ENCODE measurements at regions not wholly inside any gene's neighbourhood (a gene's known extent, or its start where the extent isn't known, plus 50 kb on each side); places are given as distances from the start of the nearest gene placed in this dataset.

DNA sequence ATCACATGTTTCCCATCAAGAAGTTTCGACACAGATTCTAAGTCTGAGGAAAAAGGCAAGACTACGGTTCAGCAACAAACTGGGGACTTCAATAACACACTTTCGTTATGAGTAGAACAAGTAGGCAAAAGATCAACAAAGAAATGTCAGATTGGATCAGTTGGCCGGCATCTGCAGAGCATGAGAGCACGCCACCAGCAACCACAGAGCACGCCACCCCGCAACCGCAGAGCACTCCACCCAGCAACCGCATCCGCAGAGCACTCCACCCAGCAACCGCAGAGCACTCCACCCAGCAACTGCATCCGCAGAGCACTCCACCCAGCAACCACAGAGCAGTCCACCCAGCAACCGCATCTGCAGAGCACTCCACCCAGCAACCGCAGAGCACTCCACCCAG is 89.7 kb upstream of the FAM20C start:
- no peak for DNase-seq

DNA sequence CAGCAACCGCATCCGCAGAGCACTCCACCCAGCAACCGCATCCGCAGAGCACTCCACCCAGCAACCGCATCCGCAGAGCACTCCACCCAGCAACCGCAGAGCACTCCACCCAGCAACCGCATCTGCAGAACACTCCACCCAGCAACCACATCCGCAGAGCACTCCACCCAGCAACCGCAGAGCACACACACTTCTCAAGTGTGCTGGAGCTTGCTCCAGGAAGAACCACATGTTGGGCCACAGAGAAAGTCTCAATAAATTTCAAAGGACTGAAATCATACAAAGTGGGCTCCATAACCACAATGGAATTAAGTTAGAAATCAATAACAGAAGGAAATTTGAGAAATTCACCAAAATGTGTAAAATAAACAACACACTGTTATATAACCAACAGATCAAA is 88.4 kb upstream of the FAM20C start:
- DNase-seq: peak; percentile 35

DNA sequence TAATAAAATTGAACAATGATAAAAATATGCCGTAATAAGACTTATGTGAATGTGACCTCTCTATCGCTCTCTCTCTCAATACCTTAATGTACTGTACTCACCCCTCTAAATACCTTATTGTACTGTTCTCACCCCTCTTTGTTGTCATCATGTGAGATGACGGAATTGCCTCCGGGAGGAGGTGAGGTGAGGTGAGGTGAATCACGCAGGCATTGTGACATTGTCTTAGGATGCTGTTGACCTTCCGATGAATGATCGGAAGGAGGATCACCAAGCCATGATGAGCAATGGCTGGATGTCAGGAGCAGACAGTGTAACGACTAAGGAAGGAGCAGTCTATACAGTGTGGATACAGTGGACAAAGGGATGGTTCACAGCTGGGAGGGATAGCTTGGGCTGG is 87.4 kb upstream of the FAM20C start:
- DNase-seq: no peak

DNA sequence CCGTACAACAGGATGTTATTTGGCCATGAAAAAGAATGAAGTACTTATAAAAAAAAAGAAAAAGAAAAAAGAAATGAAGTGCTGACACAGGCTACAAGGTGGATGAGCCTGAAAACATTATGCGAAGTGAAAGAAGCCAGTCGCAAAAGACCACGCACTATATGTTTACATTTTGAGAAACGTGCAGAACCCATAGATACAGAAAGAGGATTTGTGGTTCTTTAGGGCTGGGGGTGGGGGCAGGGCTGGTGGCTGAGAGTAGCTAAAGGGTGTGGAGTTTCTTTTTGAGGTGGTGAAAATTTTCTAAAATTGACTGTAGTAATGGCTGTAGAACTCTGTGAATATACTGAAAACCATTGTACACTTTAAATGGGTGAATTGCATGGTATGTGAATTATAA is 86.0 kb upstream of the FAM20C start:
- DNase-seq: no peak

DNA sequence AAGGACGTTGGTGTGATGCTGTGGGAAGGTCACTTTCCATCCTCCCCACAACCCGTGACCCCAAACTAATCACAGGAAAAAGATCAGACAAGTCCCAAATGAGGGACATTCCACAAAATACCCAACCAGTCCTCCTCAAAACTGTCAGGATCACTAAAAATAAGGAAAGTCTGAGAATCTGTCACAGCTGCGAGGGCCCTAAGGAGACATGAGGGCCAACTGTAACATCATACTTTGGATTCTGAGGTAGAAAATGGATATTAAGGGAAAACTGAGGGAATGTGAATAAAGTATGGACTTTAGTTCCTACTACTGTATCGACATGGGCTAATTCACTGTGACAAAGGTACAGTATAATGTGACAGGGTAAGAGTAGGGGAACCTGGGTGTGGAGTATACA is 85.1 kb upstream of the FAM20C start:
- DNase-seq: no peak

DNA sequence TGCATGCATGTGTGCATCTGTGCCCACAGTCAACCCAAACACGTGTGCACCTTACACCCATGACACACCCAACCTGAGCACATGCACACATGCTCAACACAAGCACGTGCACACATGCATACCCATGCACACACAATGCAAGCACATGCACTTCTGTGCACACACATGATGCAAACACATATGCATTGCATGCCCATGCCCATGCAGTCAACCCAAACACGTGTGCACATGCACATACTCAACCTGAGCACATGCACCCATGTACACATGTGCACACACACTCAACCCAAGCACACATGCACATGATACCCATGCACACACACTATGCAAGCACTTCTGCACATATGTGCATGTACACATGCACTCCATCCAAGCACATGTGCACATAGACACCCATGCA is 84.5 kb upstream of the FAM20C start:
- no peak for DNase-seq

DNA sequence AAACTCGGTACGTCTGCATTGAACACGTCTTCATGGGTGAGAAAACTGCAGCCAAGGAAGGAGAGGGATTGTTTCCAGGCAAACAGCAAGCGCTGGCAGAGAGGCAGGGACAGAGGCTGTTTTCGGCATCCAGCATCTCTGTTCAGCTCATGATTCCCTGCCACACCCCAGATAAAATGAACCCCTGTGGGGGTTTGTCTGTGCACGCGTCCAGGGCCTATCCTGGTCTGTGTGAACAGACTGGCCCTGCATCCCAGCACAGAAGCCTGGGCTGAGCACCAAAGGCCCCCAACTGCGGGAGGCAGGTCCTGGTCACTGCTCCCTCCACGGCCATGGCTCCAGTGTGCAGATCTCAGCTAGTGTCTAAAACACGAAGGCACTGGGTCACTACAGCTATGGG is 83.3 kb upstream of the FAM20C start:
- no peak for DNase-seq

DNA sequence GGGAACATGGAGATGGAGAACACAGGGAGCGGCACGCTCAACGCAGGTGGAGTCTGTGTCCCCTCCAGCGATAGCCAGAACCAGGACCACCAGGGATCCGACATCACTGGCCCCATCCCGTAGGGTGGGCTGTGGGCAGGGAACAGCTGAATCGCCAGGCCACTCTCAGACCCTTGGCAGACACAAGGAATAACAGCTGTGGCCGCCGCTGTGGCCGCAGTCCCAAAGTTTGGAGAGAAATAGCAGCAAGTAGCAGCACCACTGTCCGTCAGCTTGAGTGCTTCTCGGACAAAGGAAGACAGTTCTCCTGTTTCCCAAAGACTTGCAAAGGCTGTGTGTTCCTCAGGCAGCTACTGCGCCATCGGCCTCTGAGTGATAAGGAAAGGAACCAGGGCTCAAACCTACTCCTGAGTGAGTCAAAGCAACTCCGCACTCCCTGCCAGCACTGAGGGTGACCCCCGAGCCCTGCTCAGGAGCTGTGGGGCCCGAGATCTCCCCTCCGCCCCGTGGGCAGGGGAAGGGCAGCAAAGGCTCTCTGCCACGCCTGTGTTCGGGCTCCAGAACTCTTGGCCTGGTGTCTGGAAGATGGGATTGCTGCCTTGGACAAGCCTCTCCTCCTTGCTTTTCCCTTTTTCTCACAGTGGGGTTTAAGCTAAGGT is 82.3 kb upstream of the FAM20C start:
- no peak for DNase-seq

DNA sequence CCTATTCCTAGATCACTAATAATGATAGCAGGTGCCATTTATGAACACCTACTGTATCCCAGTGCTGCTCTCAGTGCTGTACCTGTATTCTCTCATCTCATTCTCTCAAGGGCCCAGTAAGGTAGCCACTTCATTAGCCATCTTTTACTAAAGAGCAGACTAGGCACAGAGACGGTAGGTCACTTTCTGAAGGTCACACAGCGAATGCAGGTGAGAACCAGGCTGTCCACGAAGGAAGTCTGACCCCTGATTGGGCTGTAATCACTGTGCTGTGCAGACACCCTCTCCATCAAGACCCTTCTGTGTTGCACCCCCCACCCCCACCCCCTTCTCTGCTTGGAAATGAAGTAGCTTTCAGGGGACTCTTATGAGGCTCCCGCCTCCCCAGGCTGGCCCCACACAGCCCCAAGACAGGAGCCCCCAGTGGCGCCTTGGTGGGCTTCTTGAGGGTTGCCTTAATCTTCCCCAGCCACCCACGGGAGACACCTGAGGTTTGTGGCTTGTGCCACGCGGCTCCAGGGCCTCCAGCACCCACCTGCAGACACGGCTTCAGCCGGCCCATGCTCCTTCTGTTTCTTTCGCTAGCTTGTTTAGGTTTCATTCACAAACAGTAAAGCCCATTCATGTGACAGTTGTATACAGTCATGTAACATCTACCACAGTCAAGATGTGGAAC is 81.7 kb upstream of the FAM20C start:
- DNase-seq: no peak

DNA sequence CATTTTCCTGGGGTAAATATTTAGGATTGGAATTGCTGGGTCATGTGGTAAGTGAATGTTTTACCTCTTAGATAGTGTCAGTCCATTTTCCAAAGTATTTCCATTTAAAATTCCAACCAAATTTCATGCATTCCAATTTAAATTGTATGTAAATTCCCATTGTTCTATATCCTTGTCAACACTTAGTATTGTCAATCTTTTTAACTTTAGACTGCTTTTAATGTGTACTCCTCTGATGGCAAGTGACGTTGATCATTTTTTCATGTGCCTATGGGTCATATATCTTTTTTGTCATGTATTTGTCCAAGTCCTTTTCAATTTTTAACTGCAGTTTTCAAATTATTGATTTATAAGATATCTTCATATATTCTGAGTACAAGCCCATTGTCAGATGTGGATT is 80.8 kb upstream of the FAM20C start:
- DNase-seq: no peak

DNA sequence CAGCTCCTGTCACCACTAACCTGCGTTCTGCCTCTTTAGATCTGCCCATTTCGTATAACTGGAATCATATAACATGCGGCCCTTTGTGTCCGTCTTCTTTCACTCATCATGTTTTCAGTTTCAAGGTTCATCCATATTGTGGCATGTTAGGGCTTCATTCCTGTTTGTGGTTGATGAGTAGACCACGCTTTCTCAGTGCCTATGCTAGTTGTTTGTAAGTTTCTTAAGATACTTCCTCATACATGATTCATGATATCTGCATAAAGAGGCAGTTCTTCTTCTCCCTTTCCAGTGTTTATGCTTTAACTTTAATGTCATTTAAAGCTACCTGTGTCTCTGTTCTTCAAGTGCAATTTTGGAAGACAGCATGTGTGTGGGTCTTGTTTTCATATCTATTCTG is 79.5 kb upstream of the FAM20C start:
- no peak for DNase-seq

DNA sequence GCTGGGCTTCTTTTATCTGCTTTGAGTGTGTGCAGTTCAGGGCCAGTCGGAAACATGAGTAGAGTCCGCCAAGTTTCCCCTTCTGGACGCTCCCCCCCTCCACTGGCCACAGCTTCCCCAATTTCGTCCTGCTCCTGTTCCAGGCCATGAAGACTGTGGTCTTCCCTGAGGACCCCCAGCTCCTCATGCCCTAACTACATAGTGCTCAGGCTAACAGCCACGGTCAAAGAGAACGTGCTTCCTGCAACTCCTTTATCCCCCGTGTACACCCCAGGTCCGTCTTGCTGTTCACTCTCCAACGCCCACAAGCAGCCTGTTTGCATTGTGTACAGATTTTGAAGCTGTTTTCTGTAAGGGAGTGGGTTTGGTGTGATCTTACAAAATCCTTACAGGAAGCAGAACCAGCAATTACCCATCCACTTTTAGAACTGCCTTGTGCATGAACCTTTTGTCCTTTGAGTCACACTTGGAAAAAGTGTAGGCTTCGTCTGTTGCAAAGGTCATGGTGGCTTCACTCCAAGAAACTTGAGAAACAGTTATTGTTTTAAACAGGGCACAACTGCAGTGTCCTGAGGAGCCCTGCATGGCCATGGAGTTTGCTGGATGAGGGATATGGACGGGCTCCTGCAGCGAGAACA is 77.0 kb upstream of the FAM20C start:
- DNase-seq: no peak

DNA sequence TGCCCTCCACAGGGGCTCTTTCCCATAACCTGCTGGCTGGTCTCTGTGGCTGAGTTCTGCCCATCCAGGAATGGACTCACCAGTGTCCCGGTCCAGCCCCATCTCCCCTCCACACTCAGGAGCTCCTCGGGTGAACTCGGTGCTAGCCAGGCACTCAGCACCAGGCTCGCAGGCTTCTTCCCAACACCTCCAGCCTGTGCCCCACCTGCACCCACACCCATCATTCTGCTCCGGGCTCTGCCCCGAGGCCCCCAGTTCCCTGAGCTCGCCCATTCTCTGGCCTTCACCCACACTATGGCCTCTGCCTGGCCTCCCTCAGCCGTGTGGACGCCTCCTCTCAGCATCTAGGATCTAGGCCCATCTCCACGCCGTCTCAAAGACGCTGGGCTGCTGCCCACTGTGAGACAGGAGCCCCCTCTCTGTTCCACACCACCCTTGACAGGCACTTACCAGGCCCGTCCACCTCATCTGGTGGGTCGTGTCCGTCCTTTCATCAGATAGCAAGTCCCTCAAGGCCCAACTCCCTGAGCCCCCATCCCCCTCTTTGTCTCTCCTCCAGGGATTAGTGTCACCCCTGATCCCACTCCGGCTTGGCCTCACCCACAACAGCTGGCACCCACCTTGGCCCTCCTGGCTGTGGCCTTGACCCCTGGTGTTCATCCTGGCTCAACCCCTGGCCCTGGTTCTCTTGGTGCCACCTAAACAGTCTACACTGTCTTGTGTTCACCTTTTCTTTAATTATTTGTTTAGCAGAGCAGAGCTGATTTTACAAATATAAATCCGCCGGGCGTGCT is 76.0 kb upstream of the FAM20C start:
- DNase-seq: no peak

DNA sequence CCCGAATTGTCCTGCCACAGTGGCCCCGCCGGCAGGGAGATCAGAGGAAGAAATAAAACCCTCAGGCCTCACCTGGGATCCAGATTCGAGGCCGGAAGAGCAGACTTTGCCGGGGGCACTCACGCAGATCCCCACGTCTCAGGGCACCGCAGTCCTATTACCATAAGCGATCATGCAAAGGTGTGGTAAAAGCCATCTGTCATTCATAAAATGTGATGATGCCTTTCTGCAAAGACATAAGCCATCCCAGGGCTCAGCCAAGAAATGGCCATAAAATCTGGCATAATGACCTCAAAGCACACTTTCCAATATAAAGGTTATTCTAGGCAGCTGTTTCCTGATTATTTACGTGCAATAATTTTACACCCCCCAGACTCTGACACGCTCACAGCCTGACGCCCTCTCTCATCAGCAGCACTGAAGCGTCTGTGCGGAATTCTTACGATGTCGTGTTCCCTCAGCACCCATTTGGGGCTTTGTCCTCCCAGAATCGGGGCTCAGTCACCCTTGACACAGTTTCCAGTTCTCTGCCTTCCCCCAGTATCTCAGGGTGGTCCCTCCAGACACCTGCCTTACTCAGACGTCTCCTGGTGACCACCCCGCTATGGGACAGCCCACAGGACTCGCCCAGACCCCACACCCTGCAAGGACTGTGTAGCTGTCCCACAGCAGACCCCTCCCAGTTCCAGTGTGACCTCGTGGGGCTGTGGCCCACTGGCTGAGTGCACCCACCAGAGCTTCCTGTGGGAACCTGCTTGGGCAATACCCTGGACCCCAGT is 74.3 kb upstream of the FAM20C start:
- DNase-seq: no peak

DNA sequence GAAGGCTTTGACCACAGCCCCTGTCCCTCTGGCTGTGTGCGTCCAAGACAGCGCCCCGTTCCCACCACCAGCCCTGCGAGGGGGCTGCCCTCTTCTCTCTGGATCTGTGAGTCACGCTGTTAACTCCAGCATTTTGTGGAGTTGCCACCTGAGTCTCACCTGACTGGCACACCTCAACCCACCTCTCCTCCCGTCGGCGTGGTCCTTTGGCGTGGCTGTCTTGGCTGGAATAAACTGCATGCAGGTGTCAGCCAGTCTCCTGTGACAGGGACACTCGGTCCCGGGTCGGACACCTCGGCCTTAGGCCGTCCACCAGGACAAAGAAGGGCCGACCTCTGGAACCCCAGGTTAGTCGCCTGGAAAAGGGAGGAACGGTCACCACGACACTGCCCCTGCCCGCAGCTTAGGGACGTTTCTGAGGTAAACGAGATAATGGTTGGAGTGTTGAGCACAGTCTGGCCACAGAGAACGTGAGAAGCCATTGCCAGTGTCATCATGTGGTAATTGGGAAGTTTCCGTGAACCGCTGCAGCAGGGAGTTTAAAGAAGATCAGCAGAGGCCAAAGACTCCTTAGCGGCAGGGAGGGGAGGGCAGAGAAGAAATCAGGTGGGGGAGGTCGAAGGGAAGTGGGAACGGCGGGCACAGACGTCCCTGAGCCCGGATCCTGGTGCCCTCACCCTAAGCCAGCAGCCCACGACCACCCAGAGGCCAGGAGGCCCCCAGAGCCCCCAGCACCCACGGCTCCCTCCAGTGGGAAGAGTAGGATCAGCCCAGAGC is 73.6 kb upstream of the FAM20C start:
- no peak for DNase-seq

DNA sequence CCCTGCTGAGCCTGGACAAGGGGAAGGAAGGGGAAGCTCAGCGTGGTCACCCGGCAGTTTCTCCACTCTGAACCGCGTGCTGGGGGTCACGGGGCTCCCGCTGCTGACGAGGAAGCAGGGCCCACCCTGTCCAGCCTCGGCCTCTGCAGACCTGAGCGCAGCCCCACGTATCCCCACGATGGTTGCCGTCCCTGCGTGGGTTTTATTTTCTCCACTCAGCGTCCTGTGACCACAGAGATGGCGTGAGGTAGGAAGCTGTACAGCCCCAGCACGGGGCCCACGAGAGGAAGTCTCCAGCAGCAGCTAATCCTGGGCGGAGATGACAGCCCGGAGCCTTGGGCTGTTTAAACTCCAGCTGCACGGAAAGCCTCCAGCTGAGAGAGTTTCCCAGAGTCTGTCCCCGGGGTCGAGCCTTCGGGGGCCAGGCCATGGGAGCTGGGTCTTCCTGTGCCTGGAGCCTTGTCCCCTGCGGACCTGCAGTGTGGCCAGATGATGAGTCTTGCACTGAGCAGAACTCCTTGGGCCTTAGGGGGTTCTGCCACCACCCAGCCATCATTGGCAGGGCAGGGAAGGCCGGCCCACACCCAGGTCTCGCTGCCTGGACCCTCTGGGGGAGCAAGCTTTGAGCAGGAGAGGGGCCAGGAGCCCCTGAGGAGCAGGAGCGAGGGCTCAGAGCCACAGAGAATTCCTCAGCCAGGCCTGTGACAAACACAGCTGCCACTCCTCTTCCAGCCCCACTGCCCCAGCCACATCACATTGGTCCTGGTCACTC is 72.8 kb upstream of the FAM20C start:
- no peak for DNase-seq

DNA sequence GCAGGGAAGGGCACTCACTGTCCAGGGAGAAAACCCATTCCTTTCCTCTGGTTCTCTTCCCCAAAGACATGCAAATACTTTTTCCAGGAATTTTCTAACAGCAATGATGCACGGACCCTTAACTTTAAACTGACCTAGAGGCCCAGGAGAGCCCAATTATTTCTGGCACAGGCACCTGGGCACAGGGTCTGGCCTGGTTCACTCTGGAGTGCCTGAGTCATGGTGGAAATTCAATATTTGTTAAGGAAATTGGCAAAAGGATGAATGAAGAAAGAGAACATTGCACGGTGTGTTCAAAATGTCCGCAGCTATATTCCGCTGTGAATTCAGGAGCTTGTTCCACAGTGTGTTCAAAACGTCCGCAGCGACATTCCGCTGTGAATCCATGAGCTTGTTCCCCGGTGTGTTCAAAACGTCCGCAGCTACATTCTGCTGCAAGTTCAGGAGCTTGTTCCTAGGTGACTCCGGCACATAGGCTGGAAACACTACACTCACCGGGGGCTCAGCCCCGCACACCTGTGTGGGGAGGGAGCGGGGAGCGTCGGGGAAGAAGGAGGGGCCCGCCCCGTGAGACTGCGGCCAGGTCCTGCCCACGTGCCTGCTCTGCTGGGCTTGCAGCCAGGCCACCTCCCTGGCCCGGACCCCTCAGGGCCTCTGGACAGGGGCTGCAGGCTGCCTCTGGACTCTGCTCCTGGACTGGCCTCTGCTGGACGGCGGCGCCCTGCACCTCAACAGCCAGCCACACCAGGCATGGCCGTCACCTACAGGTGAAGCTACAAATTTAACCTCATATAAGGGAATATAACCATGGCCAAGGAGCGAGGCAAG is 72.0 kb upstream of the FAM20C start:
- DNase-seq: no peak

DNA sequence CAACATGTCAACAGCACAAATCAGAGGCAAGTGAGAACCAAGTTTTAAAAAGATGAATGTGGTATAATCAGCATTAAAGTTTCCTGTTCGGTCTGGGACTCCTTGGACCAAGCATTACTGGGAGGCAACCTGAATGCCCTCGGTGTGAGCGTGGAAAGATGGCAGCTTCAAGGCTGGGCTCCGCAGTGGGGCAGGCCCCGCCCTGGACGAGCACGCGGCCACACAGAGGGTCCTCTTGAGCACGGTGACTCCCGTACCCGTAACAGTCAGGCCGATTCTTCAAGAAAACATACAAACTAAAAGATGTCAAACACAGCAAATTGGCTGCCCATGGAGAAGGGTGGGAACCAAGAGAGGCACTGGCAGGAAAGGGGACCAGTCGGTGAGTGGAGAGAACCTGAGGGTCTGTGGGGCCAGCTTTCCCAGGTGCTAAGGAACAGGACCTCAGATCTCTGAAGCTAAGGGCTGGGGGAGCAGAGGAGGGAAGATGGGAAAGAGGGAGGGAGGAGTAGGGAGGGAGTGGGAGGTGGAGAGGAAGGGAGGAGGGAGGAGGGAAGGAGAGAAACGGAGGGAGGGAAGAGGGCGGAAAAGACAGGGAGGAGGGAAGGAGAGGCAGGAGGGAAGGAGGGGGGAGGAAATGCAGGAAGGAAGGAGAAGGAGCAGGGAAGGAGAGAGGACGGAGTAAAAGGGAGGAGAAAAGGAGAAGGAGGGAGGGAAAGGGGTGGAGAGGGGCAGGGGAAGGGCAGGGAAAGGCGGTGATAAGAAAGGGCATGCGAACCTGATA is 71.2 kb upstream of the FAM20C start:
- DNase-seq: no peak

DNA sequence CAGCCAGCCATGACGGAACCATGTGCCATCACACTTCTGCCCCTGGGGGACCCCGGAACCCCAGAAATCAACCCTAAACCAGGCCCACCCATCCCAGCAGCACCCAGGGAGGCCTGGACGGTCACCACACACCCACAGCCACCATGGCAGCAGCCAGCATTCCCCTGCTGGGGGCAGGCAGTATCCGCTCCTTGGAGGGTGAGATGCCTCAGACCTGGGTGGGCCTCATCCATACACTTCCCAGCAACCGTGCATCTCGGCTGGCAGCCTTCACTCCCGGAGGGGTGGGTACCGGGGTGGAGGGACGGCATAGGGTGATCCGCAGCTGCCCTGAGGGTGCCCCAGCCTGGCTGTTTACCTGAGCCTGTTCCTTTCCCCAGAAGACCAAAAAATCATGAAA is 69.1 kb upstream of the FAM20C start:
- DNase-seq: no peak

Measured in fibroblast of upper back skin (primary cell).